Trophoblast cell (in vitro differentiated cells and primary cell): ENCODE measurements at regions not wholly inside any gene's neighbourhood (a gene's known extent, or its start where the extent isn't known, plus 50 kb on each side); places are given as distances from the start of the nearest gene placed in this dataset.

Source experiments
- DNase-seq, 2 donors: peaks; one replicate each; pipeline ENCODE4 v3.0.0-alpha.2; 2016
- H2AFZ ChIP-seq: 2 replicates; pipeline ENCODE4 v1.6.1; 2013; ENCODE audit warnings: low read length, moderate library complexity, mild to moderate bottlenecking; ENCODE audit not compliant: insufficient read depth, poor library complexity
- H2AK5ac ChIP-seq: 2 replicates; pipeline ENCODE4 v1.6.1; 2013; ENCODE audit warnings: mild to moderate bottlenecking, low read length
- H2BK120ac ChIP-seq: 2 replicates; pipeline ENCODE4 v1.6.1; 2013; ENCODE audit warnings: low read length, mild to moderate bottlenecking, moderate library complexity; ENCODE audit not compliant: insufficient read depth, poor library complexity
- H2BK12ac ChIP-seq: 2 replicates; pipeline ENCODE4 v1.6.1; 2013; ENCODE audit warnings: mild to moderate bottlenecking, low read length, moderate library complexity
- H2BK5ac ChIP-seq: 2 replicates; pipeline ENCODE4 v1.6.1; 2013; ENCODE audit warnings: low read length, low read depth, moderate library complexity, mild to moderate bottlenecking; ENCODE audit not compliant: poor library complexity
- H3K14ac ChIP-seq: 2 replicates; pipeline ENCODE4 v1.6.1; 2013; ENCODE audit warnings: mild to moderate bottlenecking, low read length
- H3K18ac ChIP-seq: 2 replicates; pipeline ENCODE4 v1.6.1; 2013; ENCODE audit warnings: mild to moderate bottlenecking, low read length
- H3K23ac ChIP-seq: 2 replicates; pipeline ENCODE4 v1.6.1; 2013; ENCODE audit warnings: low read length
- H3K27ac ChIP-seq: 2 replicates; pipeline ENCODE4 v1.5.1; 2013; ENCODE audit warnings: low read depth, mild to moderate bottlenecking, inconsistent platforms, low read length, moderate library complexity
- H3K27me3 ChIP-seq: 2 replicates; pipeline ENCODE4 v1.6.1; 2013; ENCODE audit warnings: inconsistent platforms, mild to moderate bottlenecking, low read length, moderate library complexity; ENCODE audit not compliant: insufficient read depth
- H3K36me3 ChIP-seq, 2 experiments: 1 replicate in 1 of 2; 2 replicates in 1 of 2; pipeline ENCODE4 v1.6.1; 2013; ENCODE audit warnings: low read length in 2 of 2, mild to moderate bottlenecking in 2 of 2, moderate library complexity in 1 of 2; ENCODE audit not compliant: insufficient read depth in 2 of 2, control insufficient read depth in 1 of 2
- H3K4ac ChIP-seq: 2 replicates; pipeline ENCODE4 v1.6.1; 2013; ENCODE audit warnings: low read depth, mild to moderate bottlenecking, low read length, moderate library complexity
- H3K4me1 ChIP-seq, 2 experiments: 1 replicate in 1 of 2; 2 replicates in 1 of 2; pipeline ENCODE4 v1.6.1; 2013; ENCODE audit warnings: low read length in 2 of 2, mild to moderate bottlenecking in 2 of 2, moderate library complexity in 1 of 2; ENCODE audit not compliant: insufficient read depth in 2 of 2, control insufficient read depth in 1 of 2
- H3K4me2 ChIP-seq: 2 replicates; pipeline ENCODE4 v1.6.1; 2013; ENCODE audit warnings: inconsistent platforms, mild to moderate bottlenecking, low read length, moderate library complexity
- H3K4me3 ChIP-seq: 2 replicates; pipeline ENCODE4 v1.5.1; 2013; ENCODE audit warnings: mild to moderate bottlenecking, low read depth, low read length, inconsistent platforms
- H3K79me1 ChIP-seq: one replicate; pipeline ENCODE4 v1.6.1; 2013; ENCODE audit warnings: low read length
- H3K79me2 ChIP-seq: 2 replicates; pipeline ENCODE4 v1.6.1; 2013; ENCODE audit warnings: low read length, mild to moderate bottlenecking; ENCODE audit not compliant: control insufficient read depth, insufficient read depth, poor library complexity
- H3K9ac ChIP-seq: 2 replicates; pipeline ENCODE4 v1.6.1; 2013; ENCODE audit warnings: mild to moderate bottlenecking, low read length
- H3K9me3 ChIP-seq: 2 replicates; pipeline ENCODE4 v1.6.1; 2013; ENCODE audit warnings: low read depth, mild to moderate bottlenecking, control low read depth, inconsistent platforms, low read length; ENCODE audit not compliant: insufficient read depth
- H4K12ac ChIP-seq: 2 replicates; pipeline ENCODE4 v1.6.1; 2013; ENCODE audit warnings: low read depth, mild to moderate bottlenecking, low read length, moderate library complexity
- H4K8ac ChIP-seq: 2 replicates; pipeline ENCODE4 v1.6.1; 2013; ENCODE audit warnings: low read depth, mild to moderate bottlenecking, low read length, moderate library complexity
- H4K91ac ChIP-seq: one replicate; pipeline ENCODE4 v1.6.1; 2013; ENCODE audit warnings: low read depth, mild to moderate bottlenecking, low read length, moderate library complexity
- WGBS: extraction: QIAGEN DNeasy Blood & Tissue Kit; methylation state at CpG from one replicate; pipeline ENCODE4 v1.1.7; 2013; ENCODE audit warnings: missing lambda C conversion rate; ENCODE audit not compliant: insufficient read length, insufficient coverage; ENCODE audit errors: extremely low coverage; 5-methylcytosine and 5-hydroxymethylcytosine counted together

DNA sequence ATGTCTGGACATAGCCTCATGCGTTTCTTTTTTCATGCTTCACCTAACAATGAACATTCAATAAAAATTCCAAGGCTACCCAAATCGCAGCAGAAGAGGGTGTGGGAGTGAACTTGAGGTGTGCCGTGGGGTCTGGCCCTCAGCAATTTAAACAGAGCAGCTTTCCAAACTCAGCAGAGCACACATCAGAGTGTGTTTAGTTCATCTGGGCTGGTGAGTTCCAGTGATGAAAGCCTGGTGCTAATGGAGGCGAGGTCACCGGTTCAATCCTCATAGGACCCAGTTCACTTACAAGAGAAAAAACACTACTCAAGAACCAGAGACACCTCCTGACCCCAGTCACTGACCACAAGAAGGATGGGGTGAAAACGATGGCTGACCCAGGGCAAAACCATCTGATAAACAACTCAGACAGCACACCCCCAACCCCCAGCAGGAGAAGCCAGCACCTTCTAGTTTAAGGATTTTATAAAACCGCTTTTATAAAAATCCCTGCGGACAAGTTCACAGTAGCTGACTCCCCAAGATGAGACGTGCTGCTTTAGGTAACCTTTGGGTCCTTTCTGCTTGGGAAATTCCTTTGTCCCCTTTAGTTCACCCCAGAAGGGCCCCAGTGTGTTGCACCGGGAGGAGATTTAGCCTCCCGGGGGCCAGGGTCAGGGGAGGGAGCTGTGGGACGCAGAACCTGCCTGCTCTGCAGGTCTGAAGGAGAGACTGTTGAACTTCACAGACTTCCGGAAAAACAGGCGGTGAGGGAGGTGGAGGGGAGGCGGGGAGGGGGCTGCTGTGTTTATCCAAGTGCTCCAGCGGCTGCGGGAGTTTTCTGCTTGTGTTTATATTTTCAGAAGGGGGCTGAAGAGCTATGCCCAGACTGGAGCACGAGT is 152.7 kb upstream of the SOX11 start:
- Histone ChIP-seq H3K9ac (no peak overlapping the region), H3K4ac (no peak overlapping the region), H3K9me3 (peaks cover 6% of the 10 kb centered on the region), H2BK120ac (peak overlapping the region; percentile 20), H3K36me3 (peaks cover 0 to 4% of the 10 kb centered on the region in 2 experiments), H4K8ac (peak overlapping the region; percentile 11), H3K18ac (no peak overlapping the region), H2AK5ac (no peak overlapping the region), H3K4me1 (peaks cover 6 to 16% of the 10 kb centered on the region in 2 experiments), H3K27me3 (no peaks in the 10 kb centered on the region), H3K23ac (no peak overlapping the region), H4K12ac (no peak overlapping the region), H3K27ac (peak overlapping the region; percentile 86), H3K4me2 (peak overlapping the region; percentile 50), H3K79me2 (no peaks in the 10 kb centered on the region), H2BK12ac (peak overlapping the region; percentile 61), H4K91ac (peak overlapping the region; percentile 84), H2BK5ac (peak overlapping the region; percentile 71), H3K4me3 (no peak overlapping the region), H3K79me1 (peaks cover 14% of the 10 kb centered on the region), H2AFZ (no peak overlapping the region), H3K14ac (no peak overlapping the region)
- no CpG with 5 or more reads among the region's 18 CpGs for WGBS
- DNase-seq: no peak

DNA sequence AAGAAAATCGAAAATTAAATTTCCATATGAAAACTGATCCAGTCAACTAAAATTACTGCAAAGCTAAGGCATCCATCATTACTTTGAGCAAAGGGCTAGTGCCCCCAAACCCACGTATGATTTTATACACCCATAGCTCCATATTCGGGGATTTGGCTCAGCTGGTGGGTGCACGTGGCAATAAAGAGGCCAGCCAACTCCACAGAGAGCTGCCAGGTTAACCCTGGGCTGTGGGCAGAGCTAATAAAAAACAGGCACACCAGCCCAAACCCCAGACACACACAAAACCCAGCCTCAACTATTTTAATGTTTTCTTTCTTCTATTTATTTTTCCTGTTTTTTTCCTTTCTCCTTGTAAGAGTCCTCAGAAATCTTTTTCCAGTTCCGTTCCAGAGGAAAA is 151.3 kb upstream of the SOX11 start:
- Histone ChIP-seq H3K27ac (no peak overlapping the region), H3K4me1 (peaks cover 6 to 16% of the 10 kb centered on the region in 2 experiments), H3K23ac (no peak overlapping the region), H3K36me3 (peaks cover 0 to 4% of the 10 kb centered on the region in 2 experiments), H3K27me3 (no peaks in the 10 kb centered on the region), H3K18ac (no peak overlapping the region), H3K79me2 (no peaks in the 10 kb centered on the region), H2AK5ac (no peak overlapping the region), H3K14ac (peak overlapping the region; percentile 65), H4K12ac (no peak overlapping the region), H3K79me1 (peaks cover 14% of the 10 kb centered on the region), H2BK120ac (no peak overlapping the region), H2BK12ac (peak overlapping the region; percentile 79), H3K4me3 (no peak overlapping the region), H2BK5ac (no peak overlapping the region), H3K9me3 (peaks cover 6% of the 10 kb centered on the region), H3K9ac (no peak overlapping the region), H3K4ac (no peak overlapping the region), H2AFZ (no peak overlapping the region), H4K8ac (no peak overlapping the region), H3K4me2 (no peak overlapping the region), H4K91ac (no peak overlapping the region)
- no peak for DNase-seq
- no CpG with 5 or more reads among the region's 5 CpGs for WGBS

DNA sequence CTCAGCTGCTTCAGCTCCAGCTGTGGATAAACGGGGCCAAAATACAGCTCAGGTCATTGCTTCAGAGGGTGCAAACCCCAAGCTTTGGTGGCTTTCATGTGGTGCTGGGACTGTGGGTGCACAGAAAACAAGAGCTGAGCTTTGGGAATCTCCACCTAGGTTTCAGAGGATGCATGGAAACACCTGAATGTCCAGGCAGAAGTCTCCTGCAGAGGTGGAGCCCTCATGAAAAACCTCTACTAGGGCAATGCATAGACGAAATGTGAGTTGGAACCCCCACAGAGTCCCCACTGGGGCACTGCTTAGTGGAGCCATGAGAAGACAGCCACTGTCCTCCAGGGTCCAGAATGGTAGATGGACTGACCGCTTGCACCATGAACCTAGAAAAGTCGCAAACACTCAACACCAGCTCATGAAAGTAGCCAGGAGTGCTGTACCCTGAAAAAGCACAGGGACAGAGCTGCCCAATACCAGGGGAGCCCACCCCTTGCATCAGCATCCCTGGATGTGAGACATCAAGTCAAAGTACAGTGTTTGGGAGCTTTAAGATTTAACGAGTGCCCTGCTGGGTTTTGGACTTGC is 147.9 kb upstream of the SOX11 start:
- H2BK12ac ChIP-seq: no peak overlapping the region
- H3K9me3 ChIP-seq: peaks cover 6% of the 10 kb centered on the region
- no peak overlapping the region for H4K12ac ChIP-seq
- H3K23ac ChIP-seq: no peak overlapping the region
- H3K14ac ChIP-seq: no peak overlapping the region
- H3K79me1 ChIP-seq: peaks cover 8% of the 10 kb centered on the region
- DNase-seq: no peak
- H3K18ac ChIP-seq: no peak overlapping the region
- WGBS: no CpG with 5 or more reads among the region's 5 CpGs
- no peak overlapping the region for H3K4me2 ChIP-seq
- no peak overlapping the region for H2BK120ac ChIP-seq
- peaks cover 0 to 4% of the 10 kb centered on the region in 2 experiments for H3K36me3 ChIP-seq
- H3K27me3 ChIP-seq: no peaks in the 10 kb centered on the region
- H4K8ac ChIP-seq: no peak overlapping the region
- H4K91ac ChIP-seq: no peak overlapping the region
- H2AFZ ChIP-seq: no peak overlapping the region
- H3K4me3 ChIP-seq: no peak overlapping the region
- H3K4ac ChIP-seq: no peak overlapping the region
- no peak overlapping the region for H2AK5ac ChIP-seq
- no peaks in the 10 kb centered on the region for H3K79me2 ChIP-seq
- H3K9ac ChIP-seq: no peak overlapping the region
- peaks cover 6 to 7% of the 10 kb centered on the region in 2 experiments for H3K4me1 ChIP-seq
- no peak overlapping the region for H3K27ac ChIP-seq
- H2BK5ac ChIP-seq: no peak overlapping the region

DNA sequence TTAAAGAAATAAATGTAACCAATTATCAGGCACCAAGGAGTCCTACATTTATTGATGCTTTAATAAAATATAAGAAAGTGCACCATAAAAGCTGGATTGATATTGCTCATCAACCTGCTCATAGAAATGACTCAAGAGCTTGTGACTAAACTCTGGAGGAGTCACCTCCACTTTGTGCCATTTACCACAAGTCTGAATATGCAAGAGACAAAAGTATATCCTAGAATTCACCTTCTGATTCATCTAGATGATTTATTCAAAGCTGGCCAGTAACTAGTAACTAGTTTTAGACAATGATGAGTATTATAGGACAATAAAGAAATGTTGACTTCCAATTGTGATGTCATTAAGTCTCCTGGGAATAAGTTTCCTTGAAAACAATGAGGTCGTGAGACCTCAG is 146.0 kb upstream of the SOX11 start:
- no peak overlapping the region for H3K23ac ChIP-seq
- no CpG with 5 or more reads among the region's 1 CpG for WGBS
- no peak overlapping the region for H4K12ac ChIP-seq
- H3K18ac ChIP-seq: no peak overlapping the region
- no peak overlapping the region for H2BK5ac ChIP-seq
- H3K27ac ChIP-seq: no peak overlapping the region
- no peak overlapping the region for H3K4ac ChIP-seq
- no peak overlapping the region for H3K14ac ChIP-seq
- peaks cover 6% of the 10 kb centered on the region for H3K9me3 ChIP-seq
- H4K8ac ChIP-seq: no peak overlapping the region
- H3K27me3 ChIP-seq: no peaks in the 10 kb centered on the region
- DNase-seq: no peak
- H2AK5ac ChIP-seq: no peak overlapping the region
- no peak overlapping the region for H3K4me2 ChIP-seq
- H2BK12ac ChIP-seq: no peak overlapping the region
- no peak overlapping the region for H4K91ac ChIP-seq
- H2AFZ ChIP-seq: no peak overlapping the region
- no peak overlapping the region for H3K9ac ChIP-seq
- H3K36me3 ChIP-seq: peaks cover 0 to 4% of the 10 kb centered on the region in 2 experiments
- H3K79me1 ChIP-seq: peaks cover 5% of the 10 kb centered on the region
- no peaks in the 10 kb centered on the region for H3K79me2 ChIP-seq
- no peak overlapping the region for H2BK120ac ChIP-seq
- H3K4me3 ChIP-seq: no peak overlapping the region
- H3K4me1 ChIP-seq: peaks cover 0 to 2% of the 10 kb centered on the region in 2 experiments
